ENCODE measurements at regions not wholly inside any gene's neighbourhood (a gene's known extent, or its start where the extent isn't known, plus 50 kb on each side); places are given as distances from the start of the nearest gene placed in this dataset.

- Histone ChIP-seq H3K9me3 (no peaks in the 10 kb centered on the region), H3K27me3 (no peaks in the 10 kb centered on the region), H3K27ac (no peak overlapping the region), H3K4me1 (no peaks in the 10 kb centered on the region), H3K36me3 (no peaks in the 10 kb centered on the region), H3K4me3 (no peak overlapping the region)
- intact Hi-C loops (cut with DNase I; ENCODE audit: low total_unique reads): no loop called here
- no peak for DNase-seq
- TF ChIP-seq, protein P1, sequence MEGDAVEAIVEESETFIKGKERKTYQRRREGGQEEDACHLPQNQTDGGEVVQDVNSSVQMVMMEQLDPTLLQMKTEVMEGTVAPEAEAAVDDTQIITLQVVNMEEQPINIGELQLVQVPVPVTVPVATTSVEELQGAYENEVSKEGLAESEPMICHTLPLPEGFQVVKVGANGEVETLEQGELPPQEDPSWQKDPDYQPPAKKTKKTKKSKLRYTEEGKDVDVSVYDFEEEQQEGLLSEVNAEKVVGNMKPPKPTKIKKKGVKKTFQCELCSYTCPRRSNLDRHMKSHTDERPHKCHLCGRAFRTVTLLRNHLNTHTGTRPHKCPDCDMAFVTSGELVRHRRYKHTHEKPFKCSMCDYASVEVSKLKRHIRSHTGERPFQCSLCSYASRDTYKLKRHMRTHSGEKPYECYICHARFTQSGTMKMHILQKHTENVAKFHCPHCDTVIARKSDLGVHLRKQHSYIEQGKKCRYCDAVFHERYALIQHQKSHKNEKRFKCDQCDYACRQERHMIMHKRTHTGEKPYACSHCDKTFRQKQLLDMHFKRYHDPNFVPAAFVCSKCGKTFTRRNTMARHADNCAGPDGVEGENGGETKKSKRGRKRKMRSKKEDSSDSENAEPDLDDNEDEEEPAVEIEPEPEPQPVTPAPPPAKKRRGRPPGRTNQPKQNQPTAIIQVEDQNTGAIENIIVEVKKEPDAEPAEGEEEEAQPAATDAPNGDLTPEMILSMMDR (IDR thresholded peaks at IDR 0.05): no peak
- TF ChIP-seq POLR2A (IDR thresholded peaks at IDR 0.05): no peak
Measured at GRCh38 chr3:5332270-5332956, 144.9 kb downstream of the EDEM1 start.

GRCh38 chr3:5339967-5340535 lies 152.5 kb downstream of the EDEM1 start:
- Histone ChIP-seq H3K36me3 (no peaks in the 10 kb centered on the region), H3K9me3 (no peaks in the 10 kb centered on the region), H3K27me3 (no peaks in the 10 kb centered on the region), H3K4me3 (no peak overlapping the region), H3K27ac (no peak overlapping the region), H3K4me1 (no peaks in the 10 kb centered on the region)
- TF ChIP-seq, protein P1 (IDR thresholded peaks at IDR 0.05): no peak
- TF ChIP-seq POLR2A (IDR thresholded peaks at IDR 0.05): no peak
- intact Hi-C loops (cut with DNase I; ENCODE audit: low total_unique reads): no loop called here
- DNase-seq: no peak

- Histone ChIP-seq H3K4me3 (no peak overlapping the region), H3K27ac (no peak overlapping the region)
- no peak for TF ChIP-seq POLR2A (IDR thresholded peaks at IDR 0.05)
- TF ChIP-seq, protein P1 (IDR thresholded peaks at IDR 0.05): no peak
Measured at GRCh38 chr3:5341610-5342009, 154.1 kb downstream of the EDEM1 start.

DNA sequence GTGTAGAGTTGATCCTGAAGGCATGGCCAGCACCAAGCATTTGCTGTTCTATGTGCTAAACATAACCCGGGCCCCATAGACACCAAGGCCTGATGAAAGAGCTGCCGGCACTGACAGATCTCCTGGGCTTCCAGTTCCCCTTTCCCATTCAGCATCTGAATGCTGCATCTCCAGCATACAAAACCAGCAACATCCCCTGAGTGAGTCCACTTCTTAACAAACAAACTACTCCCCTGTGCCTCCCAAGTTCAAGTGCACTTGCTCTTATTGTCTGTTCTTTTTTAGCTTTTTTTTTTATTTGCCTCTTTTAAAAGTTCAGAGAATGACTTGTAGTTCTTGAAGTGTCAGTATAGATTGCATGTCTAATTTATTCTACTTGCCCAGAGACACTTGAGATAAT lies 156.0 kb downstream of the EDEM1 start:
- H3K4me1 ChIP-seq: no peaks in the 10 kb centered on the region
- H3K27me3 ChIP-seq: no peaks in the 10 kb centered on the region
- DNase-seq: no peak
- no peak overlapping the region for H3K4me3 ChIP-seq
- H3K9me3 ChIP-seq: no peaks in the 10 kb centered on the region
- TF ChIP-seq, protein P1 (IDR thresholded peaks at IDR 0.05): no peak
- TF ChIP-seq POLR2A (IDR thresholded peaks at IDR 0.05): no peak
- H3K36me3 ChIP-seq: no peaks in the 10 kb centered on the region
- intact Hi-C loops (cut with DNase I; ENCODE audit: low total_unique reads): no loop called here
- H3K27ac ChIP-seq: no peak overlapping the region

More at GRCh38 chr3:5341610-5342009, 154.1 kb downstream of the EDEM1 start:
- no peak for DNase-seq
- intact Hi-C loops (cut with DNase I; ENCODE audit: low total_unique reads): no loop called here
- no peaks in the 10 kb centered on the region for H3K27me3 ChIP-seq
- H3K9me3 ChIP-seq: no peaks in the 10 kb centered on the region
- H3K36me3 ChIP-seq: no peaks in the 10 kb centered on the region
- H3K4me1 ChIP-seq: no peaks in the 10 kb centered on the region

GRCh38 chr3:5344707-5345106 lies 157.2 kb downstream of the EDEM1 start:
- TF ChIP-seq POLR2A (IDR thresholded peaks at IDR 0.05): no peak
- TF ChIP-seq, protein P1 (IDR thresholded peaks at IDR 0.05): no peak
- H3K36me3 ChIP-seq: no peaks in the 10 kb centered on the region
- no peaks in the 10 kb centered on the region for H3K9me3 ChIP-seq
- no peak overlapping the region for H3K27ac ChIP-seq
- intact Hi-C loops (cut with DNase I; ENCODE audit: low total_unique reads): no loop called here
- no peaks in the 10 kb centered on the region for H3K4me1 ChIP-seq
- H3K27me3 ChIP-seq: no peaks in the 10 kb centered on the region
- no peak overlapping the region for H3K4me3 ChIP-seq
- DNase-seq: no peak
